Thoracic aorta (tissue), 2 donors: ENCODE measurements at regions not wholly inside any gene's neighbourhood (a gene's known extent, or its start where the extent isn't known, plus 50 kb on each side); places are given as distances from the start of the nearest gene placed in this dataset.

Experiments used
- ATAC-seq: fragments of 150-250 bp; one replicate; pipeline ENCODE4 v1.8.0; 2017; ENCODE audit warnings: low read depth; ENCODE audit not compliant: insufficient number of reproducible peaks, low FRiP score
- DNase-seq: peaks from one replicate; pipeline ENCODE4 v3.0.0-alpha.2; 2020; ENCODE audit warnings: low spot score
- H3K27ac ChIP-seq, 2 donors: fragments of 200-600 bp; sonication (generic); 1 replicate in 1 of 2; 2 replicates in 1 of 2; pipeline ENCODE4 v1.5.1; 2016; ENCODE audit warnings: mild to moderate bottlenecking in 2 of 2, moderate library complexity in 2 of 2
- H3K27me3 ChIP-seq: fragments of 200-600 bp; sonication (generic); replicated peaks from 2 replicates; pipeline ENCODE4 v1.6.0; 2016; ENCODE audit warnings: mild to moderate bottlenecking; ENCODE audit not compliant: insufficient read depth
- H3K36me3 ChIP-seq: fragments of 200-600 bp; sonication (generic); one replicate; pipeline ENCODE4 v1.5.1; 2016
- H3K4me1 ChIP-seq, 2 donors: fragments of 200-600 bp; sonication (generic); 1 replicate in 1 of 2; 2 replicates in 1 of 2; pipeline versions ENCODE4 v1.5.1 to v1.6.0; 2016; ENCODE audit warnings: low read depth in 2 of 2, mild to moderate bottlenecking in 1 of 2; ENCODE audit not compliant: control insufficient read depth in 1 of 2
- H3K4me3 ChIP-seq: fragments of 200-600 bp; sonication (generic); 2 replicates; pipeline ENCODE4 v1.5.1; 2016; ENCODE audit warnings: mild to moderate bottlenecking
- H3K9me3 ChIP-seq: fragments of 200-600 bp; sonication (generic); 2 replicates; pipeline ENCODE4 v1.5.1; 2016
- CTCF ChIP-seq: fragments of 200-600 bp; sonication (generic); IDR thresholded peaks from one replicate; pipeline ENCODE4 v1.5.1; 2019; ENCODE audit warnings: antibody characterized with exemption

GRCh38 chr6:8245726-8246125 lies 143.4 kb upstream of the EEF1E1 start:
- DNase-seq (no peak), ATAC-seq (no peak)
- Histone ChIP-seq H3K4me1 (no peaks in the 10 kb centered on the region), H3K36me3 (no peaks in the 10 kb centered on the region), H3K4me3 (no peak overlapping the region), H3K27me3 (no peaks in the 10 kb centered on the region), H3K27ac (no peak overlapping the region), H3K9me3 (no peaks in the 10 kb centered on the region)
- TF ChIP-seq CTCF: no peak

GRCh38 chr6:8243475-8243874 lies 141.1 kb upstream of the EEF1E1 start:
- no peaks in the 10 kb centered on the region for H3K9me3 ChIP-seq
- no peak for ATAC-seq
- no peak for DNase-seq
- H3K4me3 ChIP-seq: no peak overlapping the region
- no peaks in the 10 kb centered on the region for H3K4me1 ChIP-seq
- TF ChIP-seq CTCF: no peak
- H3K27ac ChIP-seq: no peak overlapping the region
- H3K36me3 ChIP-seq: no peaks in the 10 kb centered on the region
- no peaks in the 10 kb centered on the region for H3K27me3 ChIP-seq

- H3K4me1 ChIP-seq: no peaks in the 10 kb centered on the region
- ATAC-seq: no peak
- no peak overlapping the region for H3K4me3 ChIP-seq
- DNase-seq: no peak
- H3K27me3 ChIP-seq: no peaks in the 10 kb centered on the region
- no peak overlapping the region for H3K27ac ChIP-seq
- no peaks in the 10 kb centered on the region for H3K36me3 ChIP-seq
- H3K9me3 ChIP-seq: no peaks in the 10 kb centered on the region
- TF ChIP-seq CTCF: no peak
These were observed 140.5 kb upstream of the EEF1E1 start for GRCh38 chr6:8242885-8243284.

GRCh38 chr6:8240301-8240700 lies 138.0 kb upstream of the EEF1E1 start:
- Histone ChIP-seq H3K27me3 (no peaks in the 10 kb centered on the region), H3K27ac (no peak overlapping the region), H3K36me3 (no peaks in the 10 kb centered on the region), H3K9me3 (no peaks in the 10 kb centered on the region), H3K4me1 (no peaks in the 10 kb centered on the region), H3K4me3 (no peak overlapping the region)
- ATAC-seq (no peak), DNase-seq (no peak)
- no peak for TF ChIP-seq CTCF

GRCh38 chr6:8238773-8239683 lies 136.7 kb upstream of the EEF1E1 start:
- Histone ChIP-seq H3K9me3 (no peaks in the 10 kb centered on the region), H3K27me3 (no peaks in the 10 kb centered on the region), H3K4me1 (no peaks in the 10 kb centered on the region), H3K27ac (no peak overlapping the region), H3K4me3 (no peak overlapping the region), H3K36me3 (no peaks in the 10 kb centered on the region)
- no peak for ATAC-seq
- no peak for TF ChIP-seq CTCF
- no peak for DNase-seq
